Endothelial cell of umbilical vein (primary cell): ENCODE measurements at regions not wholly inside any gene's neighbourhood (a gene's known extent, or its start where the extent isn't known, plus 50 kb on each side); places are given as distances from the start of the nearest gene placed in this dataset.
"Not testable (repeated sequence)": the region's sequence is repeated elsewhere in the genome, so short reads cannot be mapped to it uniquely, and the experiment has no call there.

ENCODE experiments used
- BruUV-seq: library from RNA; stranded (reverse); fragments of 400-500 nt; replicated peaks from 2 replicates; lab custom pipeline; 2021; lab: Mats Ljungman, UMichigan
- CTCF ChIA-PET: fragments of 300-600, 350-600 bp; sonication (Branson Sonifier 250); formaldehyde crosslinking; loops from one replicate; lab custom pipeline; 2021; ENCODE audit warnings: antibody characterized with exemption, inconsistent platforms; lab: Charles Lee
- POLR2A ChIA-PET: fragments of 300-600, 350-600 bp; sonication (Branson Sonifier 250); formaldehyde crosslinking; loops from one replicate; lab custom pipeline; 2021; ENCODE audit warnings: antibody characterized with exemption, inconsistent platforms; lab: Charles Lee
- DNase-seq: peaks from one replicate; pipeline ENCODE4 v3.0.0-alpha.2; 2011; ENCODE audit warnings: low read depth, low spot score
- FAIRE-seq: peaks from 2 replicates; lab custom pipeline; 2011; peaks lifted over from hg19 to GRCh38; lab: Jason Lieb, UNC
- H2AFZ ChIP-seq: 2 replicates; pipeline ENCODE4 v1.6.0; 2012; ENCODE audit warnings: low read depth, low read length, control low read depth, inconsistent platforms
- H3K27ac ChIP-seq: 2 replicates; pipeline ENCODE4 v1.5.1; 2011; ENCODE audit warnings: low read depth, mild to moderate bottlenecking, control low read depth, low read length, moderate library complexity; ENCODE audit not compliant: insufficient read depth
- H3K27me3 ChIP-seq, 2 experiments: 2 replicates each; pipeline versions ENCODE4 v1.6.0 to v1.6.1; 2011; ENCODE audit warnings: low read length in 2 of 2, mixed read lengths in 1 of 2; ENCODE audit not compliant: control insufficient read depth in 2 of 2, insufficient read depth in 2 of 2
- H3K36me3 ChIP-seq, 2 experiments: 2 replicates in 1 of 2; 3 replicates in 1 of 2; pipeline ENCODE4 v1.5.1; 2011; ENCODE audit warnings: low read length in 2 of 2, mild to moderate bottlenecking in 1 of 2, moderate library complexity in 1 of 2; ENCODE audit not compliant: control insufficient read depth in 2 of 2, insufficient read depth in 2 of 2; ENCODE audit errors: extremely low read depth in 1 of 2
- H3K4me1 ChIP-seq: 3 replicates; pipeline ENCODE4 v1.5.1; 2011; ENCODE audit warnings: mild to moderate bottlenecking, low read length; ENCODE audit not compliant: control insufficient read depth, insufficient read depth; ENCODE audit errors: extremely low read depth
- H3K4me2 ChIP-seq: 2 replicates; pipeline ENCODE4 v1.6.1; 2011; ENCODE audit warnings: low read length, control low read depth, mixed read lengths; ENCODE audit not compliant: insufficient read depth
- H3K4me3 ChIP-seq, 3 experiments: fragments of 200-600 bp in 1 of 3; sonication (generic), shearing (Covaris generic) in 1 of 3; replicated peaks in 1 of 3; 2 replicates each; pipeline ENCODE4 v1.5.1; 2011 to 2016; ENCODE audit warnings: control low read depth in 3 of 3, low read length in 3 of 3, mild to moderate bottlenecking in 2 of 3, inconsistent platforms in 1 of 3, low read depth in 1 of 3, moderate library complexity in 1 of 3; ENCODE audit not compliant: insufficient read depth in 1 of 3
- H3K79me2 ChIP-seq: 2 replicates; pipeline ENCODE4 v1.6.0; 2012; ENCODE audit warnings: low read length, inconsistent platforms; ENCODE audit not compliant: control insufficient read depth, insufficient read depth
- H3K9ac ChIP-seq: replicated peaks from 2 replicates; pipeline ENCODE3; 2011; ENCODE audit warnings: low read length, control low read depth; ENCODE audit not compliant: insufficient read depth; ENCODE audit errors: extremely low read depth
- H3K9me1 ChIP-seq: replicated peaks from 3 replicates; pipeline ENCODE4 v1.6.0; 2011; ENCODE audit warnings: mild to moderate bottlenecking, low read length; ENCODE audit not compliant: control insufficient read depth, insufficient read depth; ENCODE audit errors: extremely low read depth
- H3K9me3 ChIP-seq: replicated peaks from 2 replicates; pipeline ENCODE4 v1.5.1; 2012; ENCODE audit warnings: low read length, inconsistent platforms; ENCODE audit not compliant: control insufficient read depth, insufficient read depth
- H4K20me1 ChIP-seq: replicated peaks from 2 replicates; pipeline ENCODE3; 2011; ENCODE audit warnings: mild to moderate bottlenecking, low read length; ENCODE audit not compliant: control insufficient read depth, insufficient read depth; ENCODE audit errors: extremely low read depth
- JUN ChIP-seq: IDR thresholded peaks from 2 replicates; pipeline ENCODE4 v1.6.1; 2011; ENCODE audit warnings: borderline replicate concordance, low read depth; ENCODE audit not compliant: insufficient read length, insufficient read depth
- dilution Hi-C: fragments of 300-500 bp; cut with MboI; formaldehyde crosslinking; loops from one replicate; pipeline ENCODE4 v1.15.0; 2019; ENCODE audit warnings: low sequenced_read_pairs; ENCODE audit not compliant: extremely low pct_ligation_motif_present
- intact Hi-C: fragments of 100-400 bp; cut with micrococcal nuclease; formaldehyde crosslinking; loops from one replicate; pipeline ENCODE4 v1.10.0; 2022

- Histone ChIP-seq H3K9ac (no peak overlapping the region), H3K4me2 (no peak overlapping the region), H3K9me1 (no peaks in the 10 kb centered on the region), H2AFZ (no peak overlapping the region), H3K9me3 (no peaks in the 10 kb centered on the region), H3K27me3 (peaks cover 2 to 11% of the 10 kb centered on the region in 2 experiments), H3K79me2 (no peaks in the 10 kb centered on the region), H3K4me3 (no peak overlapping the region), H3K36me3 (no peaks in the 10 kb centered on the region), H4K20me1 (no peaks in the 10 kb centered on the region), H3K27ac (no peak overlapping the region), H3K4me1 (no peaks in the 10 kb centered on the region)
- POLR2A ChIA-PET = no interaction called here
- no peak for DNase-seq
- TF ChIP-seq JUN = no peak
- intact Hi-C loops (no loop called here), dilution Hi-C loops (no loop called here)
- no TSS peak for BruUV-seq
- no peak for FAIRE-seq
- CTCF ChIA-PET = no interaction called here
Observed at GRCh38 chr22:23478175-23478574, 101.9 kb downstream of the IGLL1 start.

GRCh38 chr22:23474531-23474930 is 105.6 kb downstream of the IGLL1 start:
- not testable (repeated sequence) for FAIRE-seq

More at GRCh38 chr22:23474531-23474930, 105.6 kb downstream of the IGLL1 start:
- H3K9me3 ChIP-seq, BruUV-seq, CTCF ChIA-PET, H3K27me3 ChIP-seq, H3K4me3 ChIP-seq, intact Hi-C loops, H3K27ac ChIP-seq, H3K36me3 ChIP-seq, H4K20me1 ChIP-seq, POLR2A ChIA-PET, H2AFZ ChIP-seq, H3K79me2 ChIP-seq, dilution Hi-C loops, H3K9me1 ChIP-seq, DNase-seq, H3K4me2 ChIP-seq, H3K4me1 ChIP-seq, H3K9ac ChIP-seq: not testable (repeated sequence)
